Skeletal muscle satellite cell (primary cell): ENCODE measurements at regions not wholly inside any gene's neighbourhood (a gene's known extent, or its start where the extent isn't known, plus 50 kb on each side); places are given as distances from the start of the nearest gene placed in this dataset.

ENCODE experiments used
- H3K27me3 ChIP-seq: 2 replicates; pipeline ENCODE4 v1.7.0; 2013; ENCODE audit warnings: low read length; ENCODE audit not compliant: control insufficient read depth, insufficient read depth
- H3K36me3 ChIP-seq: 2 replicates; pipeline ENCODE4 v1.7.0; 2013; ENCODE audit warnings: mild to moderate bottlenecking, control low read depth, low read length; ENCODE audit not compliant: insufficient read depth
- H3K4me1 ChIP-seq: 2 replicates; pipeline ENCODE4 v1.7.0; 2013; ENCODE audit warnings: low read length; ENCODE audit not compliant: control insufficient read depth, insufficient read depth
- H3K4me2 ChIP-seq: 2 replicates; pipeline ENCODE4 v1.7.0; 2013; ENCODE audit warnings: mild to moderate bottlenecking, low read length
- H3K4me3 ChIP-seq: 2 replicates; pipeline ENCODE4 v1.7.0; 2013; ENCODE audit warnings: low read length
- H3K9ac ChIP-seq: 2 replicates; pipeline ENCODE4 v1.7.0; 2013; ENCODE audit warnings: mild to moderate bottlenecking, low read depth, low read length, moderate library complexity
- H3K9me3 ChIP-seq: replicated peaks from 2 replicates; pipeline ENCODE4 v1.7.0; 2013; ENCODE audit warnings: mild to moderate bottlenecking, control low read depth, low read length

DNA sequence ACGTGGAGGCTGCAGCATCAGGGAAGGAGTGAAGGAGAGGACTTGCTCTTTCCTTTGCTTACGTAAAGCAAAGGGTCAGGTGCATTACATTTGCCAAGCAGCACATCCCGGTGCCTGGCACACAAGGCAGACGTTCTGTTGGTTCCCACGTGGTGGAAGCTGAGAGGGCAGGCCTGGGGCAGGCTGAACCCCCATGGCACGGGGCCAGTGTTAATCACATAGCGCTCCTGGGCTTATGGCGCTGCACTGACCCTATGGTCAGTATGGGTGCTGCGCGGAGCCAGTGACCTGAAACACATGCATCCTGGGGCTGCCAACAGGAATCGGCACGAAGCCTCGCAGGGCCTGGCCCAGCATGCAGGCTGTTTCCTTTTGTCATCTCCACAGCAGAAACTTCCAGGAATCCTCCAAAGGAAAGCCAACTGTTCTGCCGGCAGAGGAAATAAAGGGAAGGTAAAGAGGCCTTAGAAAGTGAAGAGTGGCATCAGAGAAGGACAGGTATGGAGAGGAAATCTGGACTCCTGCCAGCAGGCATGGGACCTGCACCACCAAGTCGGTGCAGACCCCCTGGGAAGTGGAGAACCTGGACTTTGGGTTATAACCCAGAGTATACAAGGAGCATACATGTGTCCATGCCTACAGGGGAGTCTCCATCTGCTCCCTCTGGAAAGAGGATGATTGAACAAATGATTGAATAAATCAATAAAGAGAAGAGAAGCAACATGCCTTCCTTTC, 560.2 kb downstream of the TCERG1L start:
- no peaks in the 10 kb centered on the region for H3K36me3 ChIP-seq
- no peaks in the 10 kb centered on the region for H3K27me3 ChIP-seq
- peaks cover 6% of the 10 kb centered on the region for H3K9me3 ChIP-seq
- H3K4me3 ChIP-seq: no peak overlapping the region
- no peak overlapping the region for H3K4me2 ChIP-seq
- H3K4me1 ChIP-seq: no peaks in the 10 kb centered on the region
- H3K9ac ChIP-seq: no peak overlapping the region

DNA sequence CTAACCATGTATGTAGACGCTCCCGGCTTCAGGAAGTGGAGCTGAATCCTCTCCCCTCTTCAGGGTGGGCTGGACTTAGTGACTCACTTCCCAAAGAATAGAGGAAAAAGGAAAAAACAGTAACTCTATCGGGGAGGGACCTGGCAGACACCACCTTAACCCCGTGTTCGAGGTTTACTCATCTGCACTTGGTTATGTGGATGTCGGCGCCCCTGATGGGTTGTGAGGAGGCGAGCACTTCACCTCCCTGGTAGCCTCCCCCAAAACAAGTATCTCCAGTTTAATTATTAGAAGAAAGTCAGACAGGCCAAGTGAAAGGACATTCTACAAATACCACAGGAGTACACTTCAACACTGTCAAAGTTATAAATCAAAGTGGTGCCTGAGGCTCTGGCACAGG, 559.7 kb downstream of the TCERG1L start:
- Histone ChIP-seq H3K4me3 (no peak overlapping the region), H3K9me3 (peaks cover 3% of the 10 kb centered on the region), H3K9ac (no peak overlapping the region), H3K36me3 (no peaks in the 10 kb centered on the region), H3K4me1 (no peaks in the 10 kb centered on the region), H3K4me2 (no peak overlapping the region), H3K27me3 (no peaks in the 10 kb centered on the region)

DNA sequence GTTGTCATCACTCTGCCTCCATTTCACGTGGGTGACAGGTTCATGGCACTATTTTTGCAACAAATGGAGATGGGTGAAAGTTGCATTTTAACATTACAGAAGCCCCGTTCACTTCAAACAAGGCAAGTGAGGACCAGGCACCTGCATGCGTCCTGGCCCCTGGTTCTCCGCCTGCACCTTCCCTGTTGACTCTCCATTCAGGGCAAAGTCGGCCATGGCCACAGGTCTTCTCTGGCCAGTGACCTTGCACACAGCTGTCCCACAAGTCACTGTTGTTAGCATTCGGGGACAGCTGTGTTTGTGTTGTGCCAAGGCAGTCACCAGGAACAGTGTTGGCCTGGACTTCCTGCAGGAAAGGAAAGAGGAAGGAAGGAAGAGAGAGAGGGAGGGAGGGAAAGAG, 554.9 kb downstream of the TCERG1L start:
- peaks cover 14% of the 10 kb centered on the region for H3K9me3 ChIP-seq
- no peaks in the 10 kb centered on the region for H3K36me3 ChIP-seq
- H3K9ac ChIP-seq: no peak overlapping the region
- H3K4me1 ChIP-seq: no peaks in the 10 kb centered on the region
- H3K4me2 ChIP-seq: no peak overlapping the region
- no peak overlapping the region for H3K4me3 ChIP-seq
- H3K27me3 ChIP-seq: no peaks in the 10 kb centered on the region

DNA sequence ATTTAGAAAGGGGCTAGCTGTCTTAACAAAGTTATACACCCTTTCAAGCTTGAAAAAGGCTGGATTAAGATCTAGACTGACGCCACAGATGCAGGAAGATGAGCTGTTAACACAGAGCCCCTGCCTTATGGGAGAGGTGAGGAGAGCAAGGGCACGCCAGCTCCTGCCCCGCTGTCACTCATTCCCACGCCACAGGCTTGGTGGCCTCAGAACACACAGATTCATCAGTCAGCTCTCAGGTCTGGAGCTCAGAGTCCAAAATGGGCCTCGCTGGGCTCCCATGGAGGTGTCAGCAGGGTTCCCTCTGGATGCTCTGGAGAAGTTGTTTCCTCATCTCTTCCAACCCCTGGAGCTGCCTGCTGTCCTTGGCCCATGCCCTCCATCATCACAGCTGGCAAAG, 554.2 kb downstream of the TCERG1L start:
- Histone ChIP-seq H3K36me3 (no peaks in the 10 kb centered on the region), H3K4me3 (no peak overlapping the region), H3K4me2 (no peak overlapping the region), H3K4me1 (no peaks in the 10 kb centered on the region), H3K9me3 (peaks cover 20% of the 10 kb centered on the region), H3K27me3 (no peaks in the 10 kb centered on the region), H3K9ac (no peak overlapping the region)

DNA sequence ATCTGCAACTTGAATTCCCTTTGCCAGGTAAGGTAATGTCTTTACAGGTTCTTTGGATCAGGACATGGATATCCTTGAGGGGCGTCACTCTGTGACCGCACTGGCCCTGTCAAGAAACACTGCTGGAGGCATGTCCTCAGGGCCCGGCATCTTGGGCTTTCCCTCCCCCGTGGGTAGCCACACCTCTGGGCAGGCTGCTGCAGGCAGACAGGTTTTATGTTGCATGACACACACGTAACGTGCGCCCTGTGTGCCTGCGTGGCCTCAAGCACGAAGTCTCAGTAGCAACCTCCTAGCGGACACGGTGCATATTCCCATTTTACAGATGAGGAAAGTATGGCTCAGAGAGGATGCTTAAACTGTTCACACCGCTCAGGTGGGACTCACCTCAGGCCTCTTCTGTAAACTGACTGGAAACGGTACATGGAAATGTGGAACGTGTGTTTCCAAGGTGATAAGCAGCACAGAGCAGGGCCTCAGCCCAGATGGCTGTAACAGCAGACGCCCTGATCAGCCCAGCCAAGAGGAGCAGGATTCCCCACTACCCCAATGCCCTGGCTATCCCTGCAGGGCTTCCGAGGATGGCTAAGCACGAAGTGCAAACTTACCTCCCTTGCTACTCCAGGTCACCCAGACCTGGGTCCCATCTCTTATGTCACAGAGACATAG, 553.6 kb downstream of the TCERG1L start:
- no peak overlapping the region for H3K9ac ChIP-seq
- H3K9me3 ChIP-seq: peaks cover 23% of the 10 kb centered on the region
- no peaks in the 10 kb centered on the region for H3K27me3 ChIP-seq

DNA sequence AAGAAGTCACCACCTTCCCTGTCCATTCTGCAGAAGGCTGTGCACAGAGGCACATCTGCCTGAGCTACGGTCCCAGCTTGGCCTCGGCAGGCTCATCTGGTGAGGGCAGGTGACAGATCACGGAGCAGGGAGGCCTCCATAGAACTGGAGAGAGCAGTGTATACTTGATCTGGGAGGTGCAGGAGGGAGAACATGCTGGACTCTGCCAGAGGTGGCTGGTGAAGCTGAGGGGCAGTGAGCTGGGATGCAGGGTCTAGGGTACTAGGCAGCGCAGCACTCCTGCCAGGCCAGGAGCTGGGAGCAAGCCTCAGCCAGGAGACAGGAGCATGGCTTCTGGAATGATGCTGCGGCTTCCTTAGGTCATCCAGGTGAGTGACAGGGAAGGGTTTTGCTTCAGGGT, 553.0 kb downstream of the TCERG1L start:
- Histone ChIP-seq H3K9ac (no peak overlapping the region), H3K27me3 (no peaks in the 10 kb centered on the region), H3K4me3 (no peak overlapping the region), H3K4me1 (no peaks in the 10 kb centered on the region), H3K36me3 (no peaks in the 10 kb centered on the region), H3K9me3 (peaks cover 23% of the 10 kb centered on the region), H3K4me2 (no peak overlapping the region)

More for the DNA sequence above, 553.6 kb downstream of the TCERG1L start:
- no peak overlapping the region for H3K4me3 ChIP-seq
- H3K36me3 ChIP-seq: no peaks in the 10 kb centered on the region
- no peaks in the 10 kb centered on the region for H3K4me1 ChIP-seq
- no peak overlapping the region for H3K4me2 ChIP-seq

DNA sequence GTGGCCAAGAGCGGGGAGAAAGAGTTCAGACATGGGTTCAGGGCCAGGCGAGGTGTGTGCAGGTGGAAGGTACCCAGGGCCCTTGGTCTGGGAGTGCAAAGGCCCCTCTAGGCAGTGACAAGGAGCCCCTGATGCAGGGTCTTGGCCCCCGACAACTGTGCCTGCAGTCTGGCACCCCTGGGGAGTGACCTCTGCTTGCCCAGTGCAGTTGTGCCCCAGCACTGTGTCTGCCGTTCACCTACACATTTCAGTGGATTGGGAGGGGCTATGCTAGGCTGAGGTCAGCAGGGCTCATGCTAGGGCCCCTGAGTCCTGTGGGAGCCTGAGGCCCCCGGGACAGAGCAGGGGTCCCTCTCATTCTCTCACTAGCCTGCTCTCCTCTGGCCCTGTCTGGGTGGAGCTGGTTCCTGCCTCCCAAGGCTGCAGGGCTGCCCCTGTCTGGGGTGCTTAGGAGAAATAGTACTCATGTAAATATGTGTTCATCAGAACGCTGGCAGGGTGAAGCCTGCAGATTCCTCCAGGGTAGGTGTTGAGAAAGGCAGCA, 550.4 kb downstream of the TCERG1L start:
- no peak overlapping the region for H3K9ac ChIP-seq
- H3K4me1 ChIP-seq: no peaks in the 10 kb centered on the region
- H3K36me3 ChIP-seq: no peaks in the 10 kb centered on the region
- H3K9me3 ChIP-seq: peaks cover 23% of the 10 kb centered on the region
- no peaks in the 10 kb centered on the region for H3K27me3 ChIP-seq
- H3K4me2 ChIP-seq: no peak overlapping the region
- no peak overlapping the region for H3K4me3 ChIP-seq

DNA sequence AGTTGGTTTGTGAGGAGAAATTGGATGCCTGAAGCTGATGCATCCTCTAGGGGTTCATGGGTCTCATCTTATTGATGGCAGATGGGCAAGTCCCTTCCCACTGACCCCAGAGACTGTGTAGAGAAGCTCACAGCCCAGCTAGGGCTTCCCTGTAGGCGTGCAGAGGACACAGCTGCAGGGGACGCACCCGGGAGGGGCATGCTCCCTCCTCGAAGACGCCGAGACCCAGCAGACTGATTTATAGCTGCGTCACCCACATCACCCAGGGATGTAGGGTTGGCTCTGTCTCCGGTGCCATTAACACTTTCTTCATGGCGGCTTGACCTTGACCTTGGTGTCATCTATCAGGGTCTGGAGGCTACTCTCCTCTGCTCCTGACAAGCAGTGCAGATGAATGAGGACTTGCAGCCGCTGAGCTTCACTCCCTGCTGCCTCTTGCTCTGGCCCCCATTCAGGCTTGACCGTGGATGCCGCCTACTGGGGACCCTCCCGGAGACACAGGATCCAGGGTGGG, 549.7 kb downstream of the TCERG1L start:
- Histone ChIP-seq H3K4me2 (no peak overlapping the region), H3K4me3 (no peak overlapping the region), H3K36me3 (no peaks in the 10 kb centered on the region), H3K4me1 (no peaks in the 10 kb centered on the region), H3K27me3 (no peaks in the 10 kb centered on the region), H3K9me3 (peaks cover 23% of the 10 kb centered on the region), H3K9ac (no peak overlapping the region)

DNA sequence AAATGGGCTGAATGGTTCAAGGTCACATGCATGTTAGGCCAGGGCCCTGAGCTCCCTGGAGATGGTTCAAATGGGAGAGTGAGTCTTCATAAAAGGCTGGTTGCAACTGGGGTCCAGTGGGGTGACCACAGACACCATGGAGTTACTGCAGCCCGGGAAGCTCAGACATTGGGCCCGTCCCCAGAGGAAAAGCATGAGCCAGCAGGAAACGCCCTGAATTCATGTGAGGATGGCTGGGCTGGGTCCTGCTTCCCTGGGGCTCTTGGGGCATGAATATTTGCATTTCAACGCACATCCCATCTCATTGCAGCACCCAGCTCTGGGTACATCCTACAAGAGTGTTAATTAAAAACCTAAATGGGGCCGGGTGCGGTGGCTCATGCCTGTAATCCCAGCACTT, 549.0 kb downstream of the TCERG1L start:
- no peaks in the 10 kb centered on the region for H3K27me3 ChIP-seq
- peaks cover 26% of the 10 kb centered on the region for H3K9me3 ChIP-seq
- H3K4me2 ChIP-seq: no peak overlapping the region
- H3K9ac ChIP-seq: no peak overlapping the region
- no peak overlapping the region for H3K4me3 ChIP-seq
- H3K36me3 ChIP-seq: no peaks in the 10 kb centered on the region
- H3K4me1 ChIP-seq: no peaks in the 10 kb centered on the region

DNA sequence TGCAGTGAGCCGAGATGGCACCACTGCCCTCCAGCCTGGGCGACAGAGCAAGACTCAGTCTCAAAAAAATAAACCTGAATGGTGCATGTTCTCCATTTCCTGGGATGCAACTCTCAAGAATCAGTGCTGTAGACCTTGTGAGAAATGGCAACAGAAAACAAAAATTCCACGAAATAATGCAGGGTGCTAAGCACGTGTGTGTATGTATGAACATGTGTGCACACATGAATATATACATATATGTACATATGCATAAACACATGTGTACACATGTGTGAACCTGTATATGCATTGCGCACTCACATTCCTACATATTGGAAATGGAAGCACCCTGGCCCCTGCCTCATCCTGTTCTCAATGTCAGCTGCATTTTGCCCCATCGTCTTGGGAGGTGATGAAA, 548.5 kb downstream of the TCERG1L start:
- no peak overlapping the region for H3K4me3 ChIP-seq
- H3K4me1 ChIP-seq: no peaks in the 10 kb centered on the region
- H3K4me2 ChIP-seq: no peak overlapping the region
- no peaks in the 10 kb centered on the region for H3K36me3 ChIP-seq
- H3K9me3 ChIP-seq: peaks cover 22% of the 10 kb centered on the region
- no peaks in the 10 kb centered on the region for H3K27me3 ChIP-seq
- H3K9ac ChIP-seq: no peak overlapping the region

DNA sequence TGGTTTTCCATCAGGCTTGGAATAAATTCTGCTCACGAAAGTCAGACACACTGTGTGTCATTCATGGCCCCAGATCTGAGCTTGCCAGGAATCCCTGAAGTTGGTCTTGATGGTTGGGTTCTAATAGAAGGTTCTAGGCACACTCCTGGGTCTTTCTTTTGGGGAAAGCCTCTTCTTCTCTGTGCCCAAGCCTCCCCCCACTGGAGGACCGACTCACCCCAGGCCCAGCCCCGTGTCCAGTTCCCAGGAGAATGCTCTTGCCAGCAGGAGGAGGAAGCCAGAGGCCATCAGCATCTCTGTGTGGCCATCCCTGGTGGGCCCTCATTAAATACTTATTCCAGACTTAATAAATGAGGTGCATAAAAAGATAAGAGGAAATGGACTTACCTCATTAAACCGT, 548.0 kb downstream of the TCERG1L start:
- no peaks in the 10 kb centered on the region for H3K4me1 ChIP-seq
- no peaks in the 10 kb centered on the region for H3K27me3 ChIP-seq
- H3K36me3 ChIP-seq: no peaks in the 10 kb centered on the region
- no peak overlapping the region for H3K4me2 ChIP-seq
- H3K9me3 ChIP-seq: peaks cover 18% of the 10 kb centered on the region
- H3K4me3 ChIP-seq: no peak overlapping the region
- H3K9ac ChIP-seq: no peak overlapping the region
